GM19438 (cell line): ENCODE measurements at regions not wholly inside any gene's neighbourhood (a gene's known extent, or its start where the extent isn't known, plus 50 kb on each side); places are given as distances from the start of the nearest gene placed in this dataset.

ENCODE experiments used
- ATAC-seq: cut with Tn5 transposase; IDR thresholded peaks from one replicate; pipeline ENCODE4 v1.9.1; 2021; ENCODE audit warnings: low read depth; ENCODE audit not compliant: unreplicated experiment

DNA sequence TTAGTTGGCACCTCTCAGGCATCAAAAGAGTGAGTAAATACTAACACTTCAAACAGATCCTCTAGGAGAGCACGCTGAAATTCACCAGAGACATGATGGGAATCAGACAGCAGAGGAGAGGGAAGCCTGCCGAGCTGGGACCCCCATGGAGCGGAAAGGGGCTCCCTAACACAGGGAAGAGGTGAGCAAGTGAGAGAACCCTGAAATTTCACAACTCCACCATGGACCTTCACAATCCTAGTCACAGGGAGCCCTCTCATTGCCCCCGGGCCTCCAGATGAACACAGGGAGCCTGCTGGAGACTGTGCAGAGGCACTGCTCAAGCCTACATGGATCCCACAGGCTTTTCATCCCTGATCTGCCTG is 59.2 kb upstream of the ANTXRL start:
- no peak for ATAC-seq

- ATAC-seq, result no peak
Observed at GRCh38 chr10:46227936-46228562, 58.7 kb upstream of the ANTXRL start.

GRCh38 chr10:46228563-46229071 is 58.2 kb upstream of the ANTXRL start:
- ATAC-seq, result peak; percentile 77

DNA sequence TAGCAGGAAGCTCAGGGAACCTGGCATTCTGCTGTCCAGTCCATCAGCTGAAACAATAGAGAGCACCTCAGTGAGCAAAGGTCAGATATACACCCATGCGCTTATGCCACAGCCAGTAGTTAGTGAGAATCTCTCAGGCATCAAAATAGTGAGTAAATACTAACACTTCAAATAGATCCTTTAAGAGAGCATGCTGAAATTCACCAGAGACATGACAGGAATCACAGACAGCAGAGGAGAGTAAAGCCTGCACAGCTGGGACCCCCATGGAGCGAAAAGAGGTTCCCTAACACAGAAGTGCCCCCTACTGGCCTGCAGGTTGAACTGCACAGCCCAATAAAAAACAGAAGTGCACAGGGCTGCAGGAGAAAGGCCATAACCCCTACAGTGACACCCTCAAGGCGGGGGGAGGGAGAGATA is 57.6 kb upstream of the ANTXRL start:
- ATAC-seq, result no peak

GRCh38 chr10:46230615-46231014 is 56.2 kb upstream of the ANTXRL start:
- ATAC-seq, result no peak

DNA sequence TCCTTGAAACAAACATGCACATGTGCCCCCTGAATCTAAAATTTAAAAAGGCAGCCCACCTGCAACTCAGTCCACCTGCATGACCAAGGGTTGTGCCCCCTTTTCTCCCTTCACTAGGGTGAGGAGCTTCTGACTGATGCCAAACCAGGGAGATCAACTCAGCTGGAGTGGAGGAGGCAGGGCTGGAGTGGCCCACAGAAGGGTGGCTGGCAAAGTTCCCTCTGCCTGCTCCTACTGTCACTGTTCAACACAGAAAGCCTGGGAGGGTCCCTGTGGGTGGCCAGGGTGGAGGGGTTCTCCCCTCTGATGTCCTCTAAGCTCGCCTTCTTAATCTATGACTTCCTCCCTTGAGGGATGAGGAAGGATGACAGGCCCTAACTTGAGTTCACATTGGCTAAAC is 55.7 kb upstream of the ANTXRL start:
- ATAC-seq, result no peak

DNA sequence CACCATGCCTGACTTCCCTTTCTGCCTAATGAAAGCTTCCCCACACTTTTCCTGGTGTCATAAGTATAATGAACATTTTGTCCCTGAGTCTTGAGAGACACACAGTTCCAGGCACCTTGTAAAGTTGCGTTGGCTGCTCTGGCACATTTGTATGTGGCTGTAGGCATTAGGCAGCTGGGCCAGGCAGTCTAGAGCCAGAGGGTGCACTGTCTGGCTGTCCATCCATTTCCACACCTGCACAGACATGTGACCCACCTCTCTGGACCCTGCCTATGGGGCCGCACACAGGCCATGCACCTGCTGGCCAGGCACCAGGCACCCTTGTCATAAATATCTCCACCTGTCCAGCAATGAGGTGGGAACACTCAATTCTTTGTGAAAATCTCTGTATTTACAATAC is 54.7 kb upstream of the ANTXRL start:
- ATAC-seq, result no peak

DNA sequence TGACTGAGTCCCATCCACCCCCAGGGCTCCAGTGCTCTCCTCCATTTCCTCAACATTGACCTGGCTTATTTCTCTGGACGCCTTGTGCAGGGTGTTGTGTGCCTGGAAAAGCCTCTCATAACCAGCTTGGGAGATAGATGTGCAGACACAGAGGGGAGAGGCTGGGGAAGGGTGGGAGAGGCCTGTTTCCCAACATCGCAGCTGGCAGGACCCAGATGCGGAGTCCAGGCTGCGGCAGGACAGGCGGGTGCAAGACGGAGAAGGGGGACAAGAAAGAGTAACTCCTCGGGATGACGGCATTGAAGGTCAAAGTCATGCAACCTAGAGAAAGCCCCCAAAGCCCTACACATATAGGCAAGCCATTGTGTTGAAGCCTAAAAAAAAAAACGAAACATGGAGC is 54.1 kb upstream of the ANTXRL start:
- ATAC-seq, result no peak

DNA sequence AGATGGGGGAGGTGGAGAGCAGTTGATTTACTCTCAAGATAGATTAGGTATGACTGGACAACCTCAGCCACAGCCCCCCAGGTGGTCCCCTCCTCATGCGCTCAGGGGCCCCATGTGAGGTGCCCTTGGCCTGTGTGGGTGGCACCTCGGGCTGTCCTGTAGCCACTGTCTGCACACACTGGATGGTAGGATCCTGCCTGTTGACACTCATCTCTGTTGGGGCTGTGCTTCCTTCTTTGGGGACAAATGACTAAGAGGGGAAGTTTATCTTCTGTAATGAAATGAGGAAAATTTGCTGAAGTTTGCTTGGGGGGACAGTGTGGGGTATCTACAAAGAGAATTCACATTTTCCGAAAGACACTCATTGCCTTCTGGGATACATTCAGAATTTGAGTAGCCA is 53.6 kb upstream of the ANTXRL start:
- no peak for ATAC-seq

GRCh38 chr10:46234026-46234425 is 52.8 kb upstream of the ANTXRL start:
- no peak for ATAC-seq

GRCh38 chr10:46234431-46235060 is 52.3 kb upstream of the ANTXRL start:
- no peak for ATAC-seq

GRCh38 chr10:46235705-46236545 is 50.9 kb upstream of the ANTXRL start:
- ATAC-seq, result no peak

GRCh38 chr10:46236546-46236887 is 50.3 kb upstream of the ANTXRL start:
- no peak for ATAC-seq

DNA sequence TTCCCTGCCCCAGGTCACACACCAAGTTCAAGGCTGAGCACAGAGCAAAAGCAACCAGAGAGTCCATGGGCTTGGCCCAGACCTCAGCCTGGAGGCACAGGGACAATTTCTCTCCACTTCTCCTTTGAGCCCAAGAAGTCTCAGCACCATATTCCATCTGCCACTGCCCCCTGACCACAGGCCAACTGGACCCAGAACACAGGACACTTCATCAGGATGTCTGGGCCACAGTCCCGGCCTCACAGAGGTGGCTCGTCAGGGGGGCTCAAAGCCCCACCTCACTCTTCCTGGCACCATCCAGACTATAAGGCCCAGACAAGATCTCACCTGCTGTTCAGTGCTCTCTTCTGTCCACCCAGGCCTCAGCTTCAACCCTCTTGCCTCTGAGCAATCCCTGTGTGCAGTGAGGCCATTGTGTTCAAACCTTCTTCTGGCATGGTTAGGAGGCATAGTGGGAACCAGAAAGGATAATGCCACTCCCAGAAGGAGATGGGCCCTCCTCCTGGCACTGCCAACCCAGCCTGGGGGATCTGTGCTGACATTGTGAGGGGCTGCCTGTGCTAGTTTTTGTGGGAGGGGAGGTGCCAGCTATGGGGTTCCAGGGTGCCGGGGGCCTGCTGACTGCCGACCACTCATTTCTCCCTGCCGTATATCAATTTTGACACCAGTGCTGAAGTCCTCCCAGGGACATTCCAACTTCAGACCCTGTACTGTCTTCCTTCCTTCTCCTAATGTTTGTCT is 49.7 kb upstream of the ANTXRL start:
- ATAC-seq, result no peak
